Muscle of leg (tissue), 3 donors: ENCODE measurements at regions not wholly inside any gene's neighbourhood (a gene's known extent, or its start where the extent isn't known, plus 50 kb on each side); places are given as distances from the start of the nearest gene placed in this dataset.

Source experiments
- DNase-seq: peaks from one replicate; pipeline ENCODE4 v3.0.0; 2013
- H3K27ac ChIP-seq: one replicate; pipeline ENCODE4 v1.5.1; 2013; ENCODE audit warnings: mild to moderate bottlenecking, low read length, control low read depth
- H3K27me3 ChIP-seq: one replicate; pipeline ENCODE4 v1.6.1; 2013; ENCODE audit warnings: low read length; ENCODE audit not compliant: control insufficient read depth, insufficient read depth
- H3K36me3 ChIP-seq: one replicate; pipeline ENCODE4 v1.6.1; 2013; ENCODE audit warnings: low read length; ENCODE audit not compliant: control insufficient read depth, insufficient read depth
- H3K4me1 ChIP-seq: one replicate; pipeline ENCODE4 v1.6.1; 2013; ENCODE audit warnings: low read length; ENCODE audit not compliant: control insufficient read depth, insufficient read depth
- H3K4me3 ChIP-seq: one replicate; pipeline ENCODE4 v1.5.1; 2013; ENCODE audit warnings: low read length, control low read depth
- H3K9me3 ChIP-seq: replicated peaks from 2 replicates; pipeline ENCODE4 v1.6.1; 2013; ENCODE audit warnings: low read depth, low read length; ENCODE audit not compliant: control insufficient read depth
- WGBS: methylation state at CpG from one replicate; pipeline ENCODE4 v1.1.5; 2013; ENCODE audit warnings: missing lambda C conversion rate; ENCODE audit not compliant: insufficient coverage; 5-methylcytosine and 5-hydroxymethylcytosine counted together

DNA sequence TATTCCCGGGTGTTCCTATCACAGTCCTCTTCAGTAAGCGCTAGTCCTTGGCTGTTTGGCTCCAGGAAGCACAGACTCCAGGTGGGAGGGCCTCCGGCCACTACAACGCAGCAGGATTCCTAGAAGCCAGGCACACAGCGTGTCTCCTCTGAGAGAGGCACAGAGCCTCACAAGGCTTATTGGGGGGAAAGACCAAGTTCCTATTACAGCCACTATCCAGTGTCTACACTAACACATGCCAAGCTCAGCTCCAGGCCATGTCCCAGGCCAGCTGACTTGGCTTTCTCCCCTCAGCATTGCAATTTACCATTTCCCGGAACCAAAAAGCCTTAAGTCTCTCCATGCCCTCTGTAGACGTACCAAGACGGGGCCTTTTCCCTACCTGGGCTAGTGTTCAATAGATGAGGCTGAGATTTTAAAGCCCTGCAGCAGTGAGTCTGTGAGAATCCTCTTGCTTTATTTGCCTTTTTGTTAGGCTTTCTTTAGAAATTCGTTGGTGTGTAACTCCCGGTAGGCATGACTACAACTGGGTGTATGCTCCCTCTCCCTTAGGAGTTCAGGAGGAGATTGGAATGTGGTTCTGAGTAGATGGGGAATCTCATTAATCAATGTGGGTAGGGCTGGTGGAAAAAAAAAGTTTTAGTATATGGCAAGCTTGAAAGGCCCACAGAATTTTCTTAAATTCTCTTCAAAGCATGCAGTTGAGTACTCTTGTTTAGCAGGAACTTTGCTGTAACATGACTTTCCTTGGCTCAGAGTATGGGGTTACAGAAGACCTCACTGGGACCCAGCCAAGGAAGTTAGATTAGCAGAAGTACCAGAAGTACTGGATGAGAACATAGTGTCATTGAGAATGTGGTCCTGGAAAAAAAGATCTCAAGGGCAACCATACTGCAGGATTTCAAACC lies 84.3 kb upstream of the SLC1A3 start:
- peak; percentile 50 for DNase-seq
- H3K4me3 ChIP-seq = no peak overlapping the region
- H3K36me3 ChIP-seq = no peaks in the 10 kb centered on the region
- no peak overlapping the region for H3K27ac ChIP-seq
- H3K4me1 ChIP-seq = peaks cover 2% of the 10 kb centered on the region
- H3K9me3 ChIP-seq = no peaks in the 10 kb centered on the region
- WGBS = 52% methylated on average over 8 of the region's 10 CpGs
- no peaks in the 10 kb centered on the region for H3K27me3 ChIP-seq

DNA sequence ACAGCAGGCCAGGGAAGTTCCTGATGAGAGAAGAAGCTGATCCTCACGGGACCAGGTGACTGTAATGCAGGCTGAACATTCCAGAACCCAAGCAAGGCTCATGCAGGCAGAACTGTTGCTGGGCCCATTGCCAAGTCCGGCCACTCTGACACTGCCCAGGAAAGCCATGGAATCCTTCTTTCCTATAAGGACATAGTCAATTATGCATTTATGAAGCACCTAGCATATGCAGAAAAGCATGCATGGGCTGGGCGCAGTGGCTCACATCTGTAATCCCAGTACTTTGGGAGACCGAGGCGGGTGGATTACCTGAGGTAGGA lies 83.7 kb upstream of the SLC1A3 start:
- Histone ChIP-seq H3K4me1 (peaks cover 2% of the 10 kb centered on the region), H3K36me3 (no peaks in the 10 kb centered on the region), H3K27me3 (no peaks in the 10 kb centered on the region), H3K4me3 (no peak overlapping the region), H3K27ac (no peak overlapping the region), H3K9me3 (no peaks in the 10 kb centered on the region)
- no peak for DNase-seq
- whole genome bisulfite sequencing = 84% methylated on average over 2 of the region's 5 CpGs

DNA sequence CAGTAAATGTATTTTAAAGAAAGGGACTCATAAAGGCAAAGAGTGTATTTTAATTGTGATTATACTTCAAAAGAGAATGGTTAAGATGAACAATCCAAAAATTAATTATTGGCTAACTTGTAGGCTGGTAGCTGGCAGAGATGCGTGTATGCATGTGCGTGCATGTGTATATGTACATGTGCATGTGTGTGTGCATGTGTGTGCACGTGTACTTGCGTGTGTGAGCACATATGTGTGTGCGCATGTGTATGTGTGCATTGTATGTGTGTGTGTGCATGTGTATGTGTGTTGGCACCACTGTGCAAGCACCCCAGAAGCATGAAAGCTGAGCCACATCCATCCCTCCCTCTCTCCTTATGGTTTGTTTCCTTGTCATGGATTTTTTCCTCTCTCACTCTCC lies 83.0 kb upstream of the SLC1A3 start:
- Histone ChIP-seq H3K4me3 (no peak overlapping the region), H3K27ac (no peak overlapping the region), H3K9me3 (no peaks in the 10 kb centered on the region), H3K36me3 (no peaks in the 10 kb centered on the region), H3K4me1 (peaks cover 2% of the 10 kb centered on the region), H3K27me3 (no peaks in the 10 kb centered on the region)
- WGBS = 100% methylated on average over 1 of the region's 5 CpGs
- DNase-seq = no peak

DNA sequence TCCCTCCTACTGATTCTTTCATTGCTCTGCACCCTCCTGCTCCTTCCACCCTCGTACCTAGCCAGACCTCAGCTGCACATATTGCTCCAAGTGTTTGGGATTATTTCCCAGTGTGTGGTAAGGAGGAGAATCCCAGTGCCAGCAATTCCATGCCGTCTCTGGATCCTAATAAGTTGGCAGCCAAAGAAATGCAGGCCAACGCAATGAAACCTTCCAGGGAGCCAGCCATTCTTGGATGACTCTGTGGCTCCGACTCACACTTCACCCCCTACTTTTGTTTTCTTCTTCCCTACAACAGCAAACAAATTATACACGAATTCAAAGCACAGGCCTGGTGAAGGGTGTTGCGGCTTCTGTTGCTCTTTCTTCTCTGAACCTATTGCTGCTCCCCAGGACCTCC lies 82.5 kb upstream of the SLC1A3 start:
- Histone ChIP-seq H3K36me3 (no peaks in the 10 kb centered on the region), H3K27me3 (no peaks in the 10 kb centered on the region), H3K4me1 (peaks cover 5% of the 10 kb centered on the region), H3K4me3 (no peak overlapping the region), H3K9me3 (no peaks in the 10 kb centered on the region), H3K27ac (no peak overlapping the region)
- WGBS = 60% methylated on average over 1 of the region's 6 CpGs
- DNase-seq = no peak

DNA sequence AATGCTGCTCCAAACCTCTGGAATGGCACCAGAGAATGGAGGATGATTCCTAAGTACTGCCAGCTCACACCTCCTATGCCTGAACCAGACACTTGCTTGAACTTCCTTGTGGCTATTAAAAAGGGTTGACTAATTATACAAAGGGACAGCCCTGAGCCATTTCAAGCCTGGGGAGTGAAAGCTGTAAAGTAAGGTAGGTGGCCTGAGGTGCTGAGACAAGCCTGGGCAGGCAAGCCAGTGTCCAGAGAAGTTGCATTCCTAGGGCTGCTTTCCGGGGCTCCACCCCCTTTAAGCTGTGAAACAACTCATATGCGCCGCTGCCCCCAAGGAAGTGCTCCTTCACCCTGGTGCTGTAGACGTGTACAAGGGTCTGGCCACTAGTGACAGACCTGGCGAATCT lies 79.9 kb upstream of the SLC1A3 start:
- WGBS = 88% methylated on average over 5 of the region's 5 CpGs
- Histone ChIP-seq H3K4me3 (no peak overlapping the region), H3K27ac (no peak overlapping the region), H3K4me1 (peaks cover 7% of the 10 kb centered on the region), H3K27me3 (no peaks in the 10 kb centered on the region), H3K36me3 (no peaks in the 10 kb centered on the region), H3K9me3 (no peaks in the 10 kb centered on the region)
- DNase-seq = no peak

DNA sequence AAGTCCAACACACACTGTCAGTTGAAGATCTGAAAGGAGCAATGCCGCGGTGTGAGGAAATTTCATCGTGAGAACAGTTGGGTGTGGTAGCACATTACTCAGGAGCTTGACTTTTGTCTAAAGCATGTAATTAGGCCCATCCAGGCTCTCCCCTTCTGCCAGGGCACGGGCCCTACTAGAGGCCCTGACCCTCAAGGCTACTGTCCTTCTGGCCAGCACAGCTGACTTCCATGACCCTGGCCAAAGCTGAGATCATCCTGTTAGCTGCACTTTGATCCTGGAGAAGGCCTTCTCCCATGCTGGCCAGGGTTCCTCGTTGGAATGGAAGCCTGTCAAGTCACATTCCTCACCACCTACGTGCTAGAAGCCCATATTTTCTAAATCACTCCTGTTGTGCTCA lies 77.8 kb upstream of the SLC1A3 start:
- no peaks in the 10 kb centered on the region for H3K27me3 ChIP-seq
- H3K4me3 ChIP-seq = no peak overlapping the region
- 81% methylated on average over 6 of the region's 6 CpGs for WGBS
- H3K9me3 ChIP-seq = no peaks in the 10 kb centered on the region
- no peak for DNase-seq
- peaks cover 4% of the 10 kb centered on the region for H3K4me1 ChIP-seq
- no peaks in the 10 kb centered on the region for H3K36me3 ChIP-seq
- no peak overlapping the region for H3K27ac ChIP-seq

DNA sequence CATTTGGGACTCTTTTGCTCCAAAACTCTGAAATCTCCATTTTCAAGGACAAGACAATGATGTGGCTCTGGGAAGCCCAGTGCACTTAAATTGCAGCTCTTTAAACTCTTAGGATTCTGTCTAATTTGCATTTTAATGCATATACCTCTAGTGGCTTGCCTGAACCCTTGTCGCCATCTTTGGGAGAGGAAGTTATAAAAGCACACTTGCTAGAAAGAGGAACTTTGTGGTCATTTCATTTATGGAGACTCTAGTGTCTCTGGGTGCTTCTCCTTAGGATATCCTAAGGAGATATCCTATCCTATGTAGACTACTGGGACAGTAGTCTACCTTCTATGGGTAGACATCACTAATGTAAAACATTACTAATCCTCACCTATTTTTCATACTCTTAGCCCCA lies 77.3 kb upstream of the SLC1A3 start:
- WGBS = no CpG with 5 or more reads among the region's 1 CpG
- Histone ChIP-seq H3K27me3 (no peaks in the 10 kb centered on the region), H3K36me3 (no peaks in the 10 kb centered on the region), H3K4me1 (peaks cover 4% of the 10 kb centered on the region), H3K27ac (no peak overlapping the region), H3K9me3 (no peaks in the 10 kb centered on the region), H3K4me3 (no peak overlapping the region)
- DNase-seq = no peak

DNA sequence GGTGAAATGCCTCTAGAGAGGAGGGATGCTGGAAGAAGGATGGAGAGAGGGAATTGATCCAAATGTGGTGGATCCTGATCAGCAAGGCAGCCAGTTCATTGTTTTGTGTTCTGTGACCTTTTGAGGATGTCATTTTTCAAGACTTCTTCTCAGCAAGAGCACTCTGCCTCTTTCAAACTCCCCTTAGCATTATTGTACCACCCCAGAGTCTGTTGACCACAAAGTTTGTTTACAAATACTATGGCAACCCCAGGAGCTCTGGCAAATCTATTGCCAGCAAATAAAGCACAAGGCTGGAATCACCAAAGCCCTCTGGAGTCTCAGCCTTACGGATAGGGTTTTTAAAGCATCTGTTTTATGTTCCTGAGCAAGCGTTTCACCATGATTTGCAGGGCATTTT lies 76.2 kb upstream of the SLC1A3 start:
- no peaks in the 10 kb centered on the region for H3K9me3 ChIP-seq
- no CpG with 5 or more reads among the region's 2 CpGs for WGBS
- H3K36me3 ChIP-seq = no peaks in the 10 kb centered on the region
- H3K4me3 ChIP-seq = no peak overlapping the region
- H3K27me3 ChIP-seq = no peaks in the 10 kb centered on the region
- DNase-seq = peak; percentile 24
- H3K4me1 ChIP-seq = peaks cover 4% of the 10 kb centered on the region
- H3K27ac ChIP-seq = no peak overlapping the region

DNA sequence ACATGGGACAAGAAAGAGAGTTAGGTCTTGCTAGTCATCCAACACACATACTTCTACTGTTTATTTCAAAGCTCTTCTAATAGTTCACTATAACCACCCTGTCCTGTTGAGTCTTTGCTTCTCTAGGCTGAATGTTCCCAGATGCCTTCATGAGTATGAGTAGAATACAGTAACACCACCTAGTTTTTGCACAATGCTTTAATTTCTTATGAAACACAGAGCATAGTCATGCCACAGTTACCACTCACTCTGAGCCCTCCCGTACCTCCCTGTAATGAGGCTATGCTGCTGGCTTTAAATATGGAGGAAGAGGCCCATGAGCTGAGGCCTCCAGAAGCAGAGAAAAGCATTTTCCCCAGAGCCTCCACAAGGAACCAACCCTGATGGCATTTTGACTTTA lies 75.0 kb upstream of the SLC1A3 start:
- H3K27ac ChIP-seq = no peak overlapping the region
- H3K27me3 ChIP-seq = no peaks in the 10 kb centered on the region
- WGBS = no CpG with 5 or more reads among the region's 1 CpG
- no peak for DNase-seq
- H3K9me3 ChIP-seq = no peaks in the 10 kb centered on the region
- peaks cover 4% of the 10 kb centered on the region for H3K4me1 ChIP-seq
- no peak overlapping the region for H3K4me3 ChIP-seq
- H3K36me3 ChIP-seq = no peaks in the 10 kb centered on the region

DNA sequence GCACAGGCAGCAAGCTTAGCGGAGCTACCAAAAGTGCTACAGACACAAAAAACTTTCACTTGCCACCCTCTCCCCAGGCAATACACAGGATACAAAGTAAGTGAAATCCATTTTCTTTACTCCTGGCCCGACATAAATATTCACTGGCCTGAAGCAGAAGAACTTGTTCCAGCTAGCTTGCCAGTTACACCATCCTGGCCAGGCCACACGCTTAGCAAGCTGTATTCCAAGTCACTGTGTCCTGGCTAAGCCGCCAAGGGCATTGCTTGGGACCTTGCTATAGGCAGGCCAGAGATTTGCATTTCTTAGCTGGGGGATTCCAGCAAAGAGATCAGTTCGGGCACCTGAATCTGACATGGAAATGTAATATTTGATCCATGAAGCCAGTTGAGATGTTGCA lies 71.0 kb upstream of the SLC1A3 start:
- Histone ChIP-seq H3K27ac (no peak overlapping the region), H3K4me1 (peaks cover under 1% of the 10 kb centered on the region), H3K4me3 (no peak overlapping the region), H3K36me3 (no peaks in the 10 kb centered on the region), H3K9me3 (no peaks in the 10 kb centered on the region), H3K27me3 (no peaks in the 10 kb centered on the region)
- WGBS = 81% methylated on average over 3 of the region's 5 CpGs
- DNase-seq = no peak
